ENCODE measurements at regions not wholly inside any gene's neighbourhood (a gene's known extent, or its start where the extent isn't known, plus 50 kb on each side); places are given as distances from the start of the nearest gene placed in this dataset.

- no peak for TF ChIP-seq EZH2phosphoT487 (IDR thresholded peaks at IDR 0.05; ENCODE audit: borderline replicate concordance, low read depth, low read length)
- TF ChIP-seq, protein P1, sequence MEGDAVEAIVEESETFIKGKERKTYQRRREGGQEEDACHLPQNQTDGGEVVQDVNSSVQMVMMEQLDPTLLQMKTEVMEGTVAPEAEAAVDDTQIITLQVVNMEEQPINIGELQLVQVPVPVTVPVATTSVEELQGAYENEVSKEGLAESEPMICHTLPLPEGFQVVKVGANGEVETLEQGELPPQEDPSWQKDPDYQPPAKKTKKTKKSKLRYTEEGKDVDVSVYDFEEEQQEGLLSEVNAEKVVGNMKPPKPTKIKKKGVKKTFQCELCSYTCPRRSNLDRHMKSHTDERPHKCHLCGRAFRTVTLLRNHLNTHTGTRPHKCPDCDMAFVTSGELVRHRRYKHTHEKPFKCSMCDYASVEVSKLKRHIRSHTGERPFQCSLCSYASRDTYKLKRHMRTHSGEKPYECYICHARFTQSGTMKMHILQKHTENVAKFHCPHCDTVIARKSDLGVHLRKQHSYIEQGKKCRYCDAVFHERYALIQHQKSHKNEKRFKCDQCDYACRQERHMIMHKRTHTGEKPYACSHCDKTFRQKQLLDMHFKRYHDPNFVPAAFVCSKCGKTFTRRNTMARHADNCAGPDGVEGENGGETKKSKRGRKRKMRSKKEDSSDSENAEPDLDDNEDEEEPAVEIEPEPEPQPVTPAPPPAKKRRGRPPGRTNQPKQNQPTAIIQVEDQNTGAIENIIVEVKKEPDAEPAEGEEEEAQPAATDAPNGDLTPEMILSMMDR (conservative IDR thresholded peaks at IDR 0.05; ENCODE audit: low read length), result no peak
- H3K4me3 ChIP-seq (ENCODE audit: low read depth, low read length, poor library complexity, severe bottlenecking), result no peak overlapping the region
- intact Hi-C loops (cut with micrococcal nuclease; ENCODE audit: unreplicated experiment), result no loop called here
- no peaks in the 10 kb centered on the region for H3K79me2 ChIP-seq (ENCODE audit: insufficient read depth, low read depth, low read length)
- ChIA-PET POLR2A (no interaction called here), CTCF (ENCODE audit: unreplicated experiment) (no interaction called here)
- no peaks in the 10 kb centered on the region for H4K20me1 ChIP-seq (ENCODE audit: insufficient read depth, low read length)
- H3K9me2 ChIP-seq (ENCODE audit: insufficient read depth, low read length), result no peaks in the 10 kb centered on the region
- H3K9me3 ChIP-seq (ENCODE audit: low read length), result no peaks in the 10 kb centered on the region
- H3K27ac ChIP-seq (ENCODE audit: low read depth, low read length, poor library complexity, severe bottlenecking), result no peak overlapping the region
- H3K4me2 ChIP-seq (ENCODE audit: low read length), result no peak overlapping the region
- H2AFZ ChIP-seq (ENCODE audit: low read length), result no peak overlapping the region
- BruUV-seq (replicated peaks), result no TSS peak
- no peaks in the 10 kb centered on the region for H3K36me3 ChIP-seq (ENCODE audit: insufficient read depth, low read length)
- no peak for DNase-seq (ENCODE audit: low spot score)
- H3K4me1 ChIP-seq (ENCODE audit: insufficient read depth, low read length, poor library complexity, severe bottlenecking), result no peaks in the 10 kb centered on the region
These were observed 451.7 kb downstream of the AGTPBP1 start for GRCh38 chr9:85290019-85290418.

- ChIA-PET CTCF (ENCODE audit: unreplicated experiment) (no interaction called here), POLR2A (no interaction called here)
- Histone ChIP-seq H3K79me2 (ENCODE audit: insufficient read depth, low read depth, low read length) (no peaks in the 10 kb centered on the region), H2AFZ (ENCODE audit: low read length) (no peak overlapping the region), H3K9me3 (ENCODE audit: low read length) (no peaks in the 10 kb centered on the region), H3K4me2 (ENCODE audit: low read length) (no peak overlapping the region), H4K20me1 (ENCODE audit: insufficient read depth, low read length) (no peaks in the 10 kb centered on the region), H3K4me1 (ENCODE audit: insufficient read depth, low read length, poor library complexity, severe bottlenecking) (no peaks in the 10 kb centered on the region), H3K36me3 (ENCODE audit: insufficient read depth, low read length) (no peaks in the 10 kb centered on the region), H3K9me2 (ENCODE audit: insufficient read depth, low read length) (no peaks in the 10 kb centered on the region), H3K27ac (ENCODE audit: low read depth, low read length, poor library complexity, severe bottlenecking) (no peak overlapping the region), H3K4me3 (ENCODE audit: low read depth, low read length, poor library complexity, severe bottlenecking) (no peak overlapping the region)
- BruUV-seq (replicated peaks), result no TSS peak
- TF ChIP-seq EZH2phosphoT487 (IDR thresholded peaks at IDR 0.05; ENCODE audit: borderline replicate concordance, low read depth, low read length), result no peak
- TF ChIP-seq, protein P1 (conservative IDR thresholded peaks at IDR 0.05; ENCODE audit: low read length), result no peak
- intact Hi-C loops (cut with micrococcal nuclease; ENCODE audit: unreplicated experiment), result no loop called here
- no peak for DNase-seq (ENCODE audit: low spot score)
These were observed 452.6 kb downstream of the AGTPBP1 start for GRCh38 chr9:85289142-85289541.

DNA sequence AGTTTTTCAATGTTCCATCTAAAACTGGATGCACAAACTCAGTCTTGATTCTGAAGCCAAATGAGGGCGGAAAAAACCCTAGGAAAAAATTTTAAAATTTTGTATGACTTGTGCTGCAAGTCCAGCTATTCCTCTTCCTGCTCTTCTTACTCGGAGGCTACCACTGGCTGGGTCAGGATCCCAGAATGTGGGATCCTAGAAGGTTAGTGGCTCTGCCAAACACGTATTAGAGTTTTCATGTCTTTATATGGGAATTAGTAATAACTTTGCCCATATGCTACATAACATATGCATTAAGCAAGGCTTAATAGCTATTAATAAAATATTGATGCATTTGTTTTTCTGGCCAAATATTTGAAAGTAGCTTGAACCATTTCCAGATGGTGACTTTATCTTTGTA is 458.3 kb downstream of the AGTPBP1 start:
- no peaks in the 10 kb centered on the region for H3K9me3 ChIP-seq (ENCODE audit: low read length)
- intact Hi-C loops (cut with micrococcal nuclease; ENCODE audit: unreplicated experiment), result no loop called here
- H3K4me2 ChIP-seq (ENCODE audit: low read length), result no peak overlapping the region
- no peak for DNase-seq (ENCODE audit: low spot score)
- H3K27ac ChIP-seq (ENCODE audit: low read depth, low read length, poor library complexity, severe bottlenecking), result no peak overlapping the region
- H3K79me2 ChIP-seq (ENCODE audit: insufficient read depth, low read depth, low read length), result no peaks in the 10 kb centered on the region
- H3K9me2 ChIP-seq (ENCODE audit: insufficient read depth, low read length), result no peaks in the 10 kb centered on the region
- H3K4me3 ChIP-seq (ENCODE audit: low read depth, low read length, poor library complexity, severe bottlenecking), result no peak overlapping the region
- no peak overlapping the region for H2AFZ ChIP-seq (ENCODE audit: low read length)
- no peaks in the 10 kb centered on the region for H3K36me3 ChIP-seq (ENCODE audit: insufficient read depth, low read length)
- TF ChIP-seq EZH2phosphoT487 (IDR thresholded peaks at IDR 0.05; ENCODE audit: borderline replicate concordance, low read depth, low read length), result no peak
- TF ChIP-seq, protein P1 (conservative IDR thresholded peaks at IDR 0.05; ENCODE audit: low read length), result no peak
- CTCF ChIA-PET (ENCODE audit: unreplicated experiment), result no interaction called here
- H4K20me1 ChIP-seq (ENCODE audit: insufficient read depth, low read length), result no peaks in the 10 kb centered on the region
- no TSS peak for BruUV-seq (replicated peaks)
- POLR2A ChIA-PET, result no interaction called here
- H3K4me1 ChIP-seq (ENCODE audit: insufficient read depth, low read length, poor library complexity, severe bottlenecking), result no peaks in the 10 kb centered on the region
